ENCODE measurements at regions not wholly inside any gene's neighbourhood (a gene's known extent, or its start where the extent isn't known, plus 50 kb on each side); places are given as distances from the start of the nearest gene placed in this dataset.

DNA sequence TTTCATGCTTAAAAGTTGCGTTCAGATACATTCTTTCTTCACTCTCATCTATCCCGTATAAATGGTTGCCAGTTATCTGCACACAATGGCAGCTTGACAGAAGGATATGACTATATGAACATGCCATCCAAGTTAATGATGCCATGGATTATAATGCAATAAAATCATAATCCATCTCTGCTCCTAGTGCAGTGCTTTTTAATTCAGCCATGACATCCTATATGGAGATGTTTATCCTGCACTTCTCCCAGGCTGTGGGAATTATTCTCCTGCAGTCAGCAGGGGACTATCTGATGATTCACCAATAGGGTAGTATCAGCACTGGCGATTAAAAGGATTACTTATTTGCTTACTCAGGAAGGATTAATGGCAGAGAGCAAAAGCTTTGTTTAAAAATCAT is 273.8 kb downstream of the SAMD5 start:
- Mint-ChIP-seq H3K36me3 (ENCODE audit: low read depth) (no peaks in the 10 kb centered on the region), H3K27me3 (no peaks in the 10 kb centered on the region), H3K4me1 (ENCODE audit: low read depth) (no peaks in the 10 kb centered on the region), H3K27ac (no peak overlapping the region), H3K4me3 (no peak overlapping the region), H3K9me3 (no peaks in the 10 kb centered on the region)
- Histone ChIP-seq H3K27ac (ENCODE audit: low read depth in 1 of 2, low read length in 2 of 2) (no peak overlapping the region), H3K4me1 (ENCODE audit: insufficient read depth, low read length) (no peaks in the 10 kb centered on the region), H3K27me3 (ENCODE audit: control insufficient read depth in 1 of 2, insufficient read depth in 2 of 2, low read length in 2 of 2) (no peaks in the 10 kb centered on the region), H3K4me3 (ENCODE audit: low read length) (no peak overlapping the region), H3K36me3 (ENCODE audit: insufficient read depth, low read length) (no peaks in the 10 kb centered on the region), H3K9me3 (ENCODE audit: control insufficient read depth in 1 of 2, insufficient read depth in 1 of 2, low read length in 2 of 2) (no peaks in the 10 kb centered on the region)
- POLR2A ChIA-PET, result no interaction called here
- TF ChIP-seq, protein P1, sequence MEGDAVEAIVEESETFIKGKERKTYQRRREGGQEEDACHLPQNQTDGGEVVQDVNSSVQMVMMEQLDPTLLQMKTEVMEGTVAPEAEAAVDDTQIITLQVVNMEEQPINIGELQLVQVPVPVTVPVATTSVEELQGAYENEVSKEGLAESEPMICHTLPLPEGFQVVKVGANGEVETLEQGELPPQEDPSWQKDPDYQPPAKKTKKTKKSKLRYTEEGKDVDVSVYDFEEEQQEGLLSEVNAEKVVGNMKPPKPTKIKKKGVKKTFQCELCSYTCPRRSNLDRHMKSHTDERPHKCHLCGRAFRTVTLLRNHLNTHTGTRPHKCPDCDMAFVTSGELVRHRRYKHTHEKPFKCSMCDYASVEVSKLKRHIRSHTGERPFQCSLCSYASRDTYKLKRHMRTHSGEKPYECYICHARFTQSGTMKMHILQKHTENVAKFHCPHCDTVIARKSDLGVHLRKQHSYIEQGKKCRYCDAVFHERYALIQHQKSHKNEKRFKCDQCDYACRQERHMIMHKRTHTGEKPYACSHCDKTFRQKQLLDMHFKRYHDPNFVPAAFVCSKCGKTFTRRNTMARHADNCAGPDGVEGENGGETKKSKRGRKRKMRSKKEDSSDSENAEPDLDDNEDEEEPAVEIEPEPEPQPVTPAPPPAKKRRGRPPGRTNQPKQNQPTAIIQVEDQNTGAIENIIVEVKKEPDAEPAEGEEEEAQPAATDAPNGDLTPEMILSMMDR (IDR thresholded peaks at IDR 0.05), result no peak
- DNase-seq, result no peak
- ATAC-seq (ENCODE audit: poor library complexity), result no peak
- intact Hi-C loops (cut with DNase I, micrococcal nuclease), result no loop called here
- CTCF ChIA-PET, result interaction anchor here (1.0 kb wide), 1 partner anchor 12 kb away, joined by 4 read pairs; no protein-coding TSS in a partner anchor

DNA sequence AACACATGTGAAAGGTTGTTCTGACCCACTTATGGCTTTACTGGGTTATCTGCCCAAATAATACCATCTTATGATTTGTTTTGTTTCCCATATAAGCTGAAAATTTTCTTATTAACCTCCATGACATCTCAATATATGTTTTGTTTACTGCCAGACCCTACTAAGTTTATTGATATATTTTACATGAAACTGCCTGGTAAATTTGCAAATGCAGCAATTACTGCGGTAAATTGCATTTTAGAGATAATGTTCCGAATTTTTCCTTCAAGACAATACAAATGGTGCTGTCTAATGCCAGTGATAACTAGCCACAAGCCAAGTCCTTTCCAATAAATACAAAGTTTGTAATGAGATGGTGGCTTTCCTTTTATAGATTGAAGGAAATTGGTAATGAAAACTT is 275.9 kb downstream of the SAMD5 start:
- intact Hi-C loops (cut with DNase I, micrococcal nuclease), result no loop called here
- TF ChIP-seq, protein P1 (IDR thresholded peaks at IDR 0.05), result no peak

GRCh38 chr6:147787417-147787816 is 278.9 kb downstream of the SAMD5 start:
- Mint-ChIP-seq H3K27me3 (no peaks in the 10 kb centered on the region), H3K9me3 (peaks cover 5% of the 10 kb centered on the region), H3K27ac (no peak overlapping the region), H3K4me3 (no peak overlapping the region), H3K36me3 (ENCODE audit: low read depth) (no peaks in the 10 kb centered on the region), H3K4me1 (ENCODE audit: low read depth) (no peaks in the 10 kb centered on the region)
- H3K27ac ChIP-seq (ENCODE audit: low read depth in 1 of 2, low read length in 2 of 2), result no peak overlapping the region
- no peaks in the 10 kb centered on the region for H3K4me1 ChIP-seq (ENCODE audit: insufficient read depth, low read length)
- ChIA-PET CTCF (no interaction called here), POLR2A (no interaction called here)
- ATAC-seq (ENCODE audit: poor library complexity) (no peak), DNase-seq (no peak)
- intact Hi-C loops (cut with DNase I, micrococcal nuclease), result no loop called here
- no peaks in the 10 kb centered on the region for H3K36me3 ChIP-seq (ENCODE audit: insufficient read depth, low read length)
- peaks cover 0 to 6% of the 10 kb centered on the region in 2 experiments for H3K9me3 ChIP-seq (ENCODE audit: control insufficient read depth in 1 of 2, insufficient read depth in 1 of 2, low read length in 2 of 2)
- H3K27me3 ChIP-seq (ENCODE audit: control insufficient read depth in 1 of 2, insufficient read depth in 2 of 2, low read length in 2 of 2), result no peaks in the 10 kb centered on the region
- TF ChIP-seq, protein P1 (IDR thresholded peaks at IDR 0.05), result no peak
- no peak overlapping the region for H3K4me3 ChIP-seq (ENCODE audit: low read length)

More for the DNA sequence above, 275.9 kb downstream of the SAMD5 start:
- Mint-ChIP-seq H3K9me3 (no peaks in the 10 kb centered on the region), H3K36me3 (ENCODE audit: low read depth) (no peaks in the 10 kb centered on the region), H3K27me3 (no peaks in the 10 kb centered on the region), H3K4me3 (no peak overlapping the region), H3K4me1 (ENCODE audit: low read depth) (no peaks in the 10 kb centered on the region), H3K27ac (no peak overlapping the region)
- ATAC-seq (ENCODE audit: poor library complexity), result no peak
- H3K27me3 ChIP-seq (ENCODE audit: control insufficient read depth in 1 of 2, insufficient read depth in 2 of 2, low read length in 2 of 2), result no peaks in the 10 kb centered on the region
- ChIA-PET POLR2A (no interaction called here), CTCF (no interaction called here)
- H3K36me3 ChIP-seq (ENCODE audit: insufficient read depth, low read length), result no peaks in the 10 kb centered on the region
- H3K9me3 ChIP-seq (ENCODE audit: control insufficient read depth in 1 of 2, insufficient read depth in 1 of 2, low read length in 2 of 2), result no peaks in the 10 kb centered on the region
- H3K4me1 ChIP-seq (ENCODE audit: insufficient read depth, low read length), result no peaks in the 10 kb centered on the region
- DNase-seq, result no peak
- H3K27ac ChIP-seq (ENCODE audit: low read depth in 1 of 2, low read length in 2 of 2), result no peak overlapping the region
- no peak overlapping the region for H3K4me3 ChIP-seq (ENCODE audit: low read length)

Measured in CD4-positive, alpha-beta T cell (primary cell).